Activated B cell treated with CpG ODN at 0.5 μM for 24 hours (primary cell): ENCODE measurements at regions not wholly inside any gene's neighbourhood (a gene's known extent, or its start where the extent isn't known, plus 50 kb on each side); places are given as distances from the start of the nearest gene placed in this dataset.
A peak's percentile ranks its signal among the peaks of the same experiment; 100 is the strongest.
"Not testable (repeated sequence)": the region's sequence is repeated elsewhere in the genome, so short reads cannot be mapped to it uniquely, and the experiment has no call there.

ENCODE experiments used
- ATAC-seq: fragments of 200-7000 bp; cut with Tn5 transposase; one replicate; pipeline ENCODE4 v1.10.0; 2021; ENCODE audit warnings: low read depth, mild to moderate bottlenecking, moderate library complexity
- CTCF ChIA-PET: fragments of 350-600 bp; sonication (Branson Sonifier 250); formaldehyde crosslinking; loops from one replicate; lab custom pipeline; 2021; ENCODE audit warnings: antibody characterized with exemption; lab: Charles Lee
- POLR2A ChIA-PET: fragments of 350-600 bp; sonication (Branson Sonifier 250); formaldehyde crosslinking; loops from one replicate; lab custom pipeline; 2021; ENCODE audit warnings: antibody characterized with exemption; lab: Charles Lee
- DNase-seq: peaks from one replicate; pipeline ENCODE4 v3.0.0; 2022
- H3K27ac Mint-ChIP-seq: one replicate; pipeline ENCODE4 v1.8.0; 2020; ENCODE audit warnings: mixed read lengths
- H3K27me3 Mint-ChIP-seq: one replicate; pipeline ENCODE4 v1.8.0; 2021; ENCODE audit warnings: mixed read lengths
- H3K36me3 Mint-ChIP-seq: one replicate; pipeline ENCODE4 v1.8.0; 2021; ENCODE audit warnings: low read depth, mixed read lengths
- H3K4me1 Mint-ChIP-seq: one replicate; pipeline ENCODE4 v1.8.0; 2021; ENCODE audit warnings: mixed read lengths
- H3K4me3 Mint-ChIP-seq: one replicate; pipeline ENCODE4 v1.8.0; 2020; ENCODE audit warnings: mild to moderate bottlenecking, mixed read lengths
- H3K9me3 Mint-ChIP-seq: one replicate; pipeline ENCODE4 v1.8.0; 2020; ENCODE audit warnings: mixed read lengths
- intact Hi-C: fragments of 100-400 bp; cut with micrococcal nuclease; formaldehyde crosslinking; loops from one replicate; pipeline ENCODE4 v1.15.1; 2024
- TF ChIP-seq, protein P1 (sequence below): fragments of 200-600 bp; IDR thresholded peaks from one replicate; pipeline ENCODE4 v1.8.0; 2022; ENCODE audit warnings: antibody characterized with exemption, mild to moderate bottlenecking

DNA sequence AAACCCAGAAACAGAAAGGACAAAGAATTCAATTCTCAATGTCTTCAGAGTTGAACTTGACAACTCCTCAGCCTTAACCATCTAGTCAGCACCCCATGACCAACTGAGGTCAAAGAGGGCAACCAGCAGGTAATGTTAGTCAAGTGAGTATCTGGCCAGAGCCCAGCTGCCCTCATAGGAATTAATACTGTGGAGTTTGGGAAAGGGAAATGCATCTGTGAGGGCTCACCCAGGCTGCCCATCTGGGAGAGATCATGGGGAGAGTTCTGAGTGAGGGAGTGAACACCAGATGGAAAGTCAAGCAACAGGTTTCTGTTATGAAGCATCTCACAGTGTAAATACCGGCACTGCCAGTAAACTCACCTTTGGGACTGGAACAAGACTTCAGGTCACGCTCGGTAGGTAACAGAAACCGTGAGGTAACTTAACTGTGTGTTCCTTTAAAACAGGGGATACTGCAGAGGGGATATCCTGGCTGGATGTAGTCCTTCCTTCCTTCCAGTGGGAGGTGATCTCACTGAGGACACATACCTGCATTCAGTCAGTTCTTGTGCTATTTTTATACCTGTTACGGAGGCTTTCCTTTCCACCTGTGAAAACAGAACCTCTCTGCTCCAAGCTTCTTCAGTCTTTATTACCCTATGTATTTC is 94.4 kb downstream of the DAD1 start:
- no peak for ATAC-seq
- ChIA-PET POLR2A (interaction anchor here (1.0 to 9.1 kb wide), 2 partner anchors 9 to 13 kb away, joined by 3 to 100 read pairs; no protein-coding TSS in a partner anchor), CTCF (interaction anchor here (1.5 to 5.9 kb wide), 2 partner anchors 20 to 75 kb away, joined by 3 to 29 read pairs; no protein-coding TSS in a partner anchor)
- TF ChIP-seq, protein P1, sequence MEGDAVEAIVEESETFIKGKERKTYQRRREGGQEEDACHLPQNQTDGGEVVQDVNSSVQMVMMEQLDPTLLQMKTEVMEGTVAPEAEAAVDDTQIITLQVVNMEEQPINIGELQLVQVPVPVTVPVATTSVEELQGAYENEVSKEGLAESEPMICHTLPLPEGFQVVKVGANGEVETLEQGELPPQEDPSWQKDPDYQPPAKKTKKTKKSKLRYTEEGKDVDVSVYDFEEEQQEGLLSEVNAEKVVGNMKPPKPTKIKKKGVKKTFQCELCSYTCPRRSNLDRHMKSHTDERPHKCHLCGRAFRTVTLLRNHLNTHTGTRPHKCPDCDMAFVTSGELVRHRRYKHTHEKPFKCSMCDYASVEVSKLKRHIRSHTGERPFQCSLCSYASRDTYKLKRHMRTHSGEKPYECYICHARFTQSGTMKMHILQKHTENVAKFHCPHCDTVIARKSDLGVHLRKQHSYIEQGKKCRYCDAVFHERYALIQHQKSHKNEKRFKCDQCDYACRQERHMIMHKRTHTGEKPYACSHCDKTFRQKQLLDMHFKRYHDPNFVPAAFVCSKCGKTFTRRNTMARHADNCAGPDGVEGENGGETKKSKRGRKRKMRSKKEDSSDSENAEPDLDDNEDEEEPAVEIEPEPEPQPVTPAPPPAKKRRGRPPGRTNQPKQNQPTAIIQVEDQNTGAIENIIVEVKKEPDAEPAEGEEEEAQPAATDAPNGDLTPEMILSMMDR, result no peak
- Mint-ChIP-seq H3K4me1 (peaks cover 88% of the 10 kb centered on the region), H3K36me3 (no peaks in the 10 kb centered on the region), H3K9me3 (no peaks in the 10 kb centered on the region), H3K27me3 (no peaks in the 10 kb centered on the region), H3K27ac (peak overlapping the region; percentile 88), H3K4me3 (no peak overlapping the region)
- DNase-seq, result no peak
- intact Hi-C loops, result loop anchor here (1.0 kb wide), 1 partner anchor 8 kb away; no protein-coding TSS in a partner anchor

DNA sequence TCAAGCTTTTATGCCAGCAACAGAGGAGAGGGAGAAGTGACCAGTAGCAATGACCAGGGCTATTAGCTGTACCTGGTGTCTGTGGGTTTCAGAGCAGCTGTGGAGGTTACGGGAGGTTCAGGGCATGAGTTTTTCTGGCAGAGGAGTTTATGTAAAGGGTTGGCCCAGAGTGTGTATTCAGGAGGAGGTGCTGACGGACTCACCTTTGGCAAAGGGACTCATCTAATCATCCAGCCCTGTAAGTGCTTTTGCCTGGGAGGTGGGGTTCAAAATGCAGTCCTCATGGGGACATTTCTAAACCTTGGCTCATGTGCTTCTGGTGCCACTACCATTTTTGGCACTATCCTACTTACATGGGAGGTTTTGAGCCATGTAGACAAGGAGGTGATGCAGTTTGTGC is 95.3 kb downstream of the DAD1 start:
- H3K36me3 Mint-ChIP-seq, result no peaks in the 10 kb centered on the region
- POLR2A ChIA-PET, result interaction anchor here (1.0 to 9.1 kb wide), 4 partner anchors 9 to 62 kb away, joined by 3 to 100 read pairs (median 46); no protein-coding TSS in a partner anchor
- DNase-seq (no peak), ATAC-seq (no peak)
- intact Hi-C loops, result loop anchor here (1.0 kb wide), 1 partner anchor 9 kb away; no protein-coding TSS in a partner anchor
- H3K27ac Mint-ChIP-seq, result peak overlapping the region; percentile 88
- CTCF ChIA-PET, result interaction anchor here (1.5 to 5.9 kb wide), 3 partner anchors 19 to 76 kb away, joined by 3 to 29 read pairs (median 12); no protein-coding TSS in a partner anchor
- no peaks in the 10 kb centered on the region for H3K9me3 Mint-ChIP-seq
- TF ChIP-seq, protein P1, result no peak
- H3K4me3 Mint-ChIP-seq, result no peak overlapping the region
- H3K27me3 Mint-ChIP-seq, result no peaks in the 10 kb centered on the region
- peaks cover 92% of the 10 kb centered on the region for H3K4me1 Mint-ChIP-seq

DNA sequence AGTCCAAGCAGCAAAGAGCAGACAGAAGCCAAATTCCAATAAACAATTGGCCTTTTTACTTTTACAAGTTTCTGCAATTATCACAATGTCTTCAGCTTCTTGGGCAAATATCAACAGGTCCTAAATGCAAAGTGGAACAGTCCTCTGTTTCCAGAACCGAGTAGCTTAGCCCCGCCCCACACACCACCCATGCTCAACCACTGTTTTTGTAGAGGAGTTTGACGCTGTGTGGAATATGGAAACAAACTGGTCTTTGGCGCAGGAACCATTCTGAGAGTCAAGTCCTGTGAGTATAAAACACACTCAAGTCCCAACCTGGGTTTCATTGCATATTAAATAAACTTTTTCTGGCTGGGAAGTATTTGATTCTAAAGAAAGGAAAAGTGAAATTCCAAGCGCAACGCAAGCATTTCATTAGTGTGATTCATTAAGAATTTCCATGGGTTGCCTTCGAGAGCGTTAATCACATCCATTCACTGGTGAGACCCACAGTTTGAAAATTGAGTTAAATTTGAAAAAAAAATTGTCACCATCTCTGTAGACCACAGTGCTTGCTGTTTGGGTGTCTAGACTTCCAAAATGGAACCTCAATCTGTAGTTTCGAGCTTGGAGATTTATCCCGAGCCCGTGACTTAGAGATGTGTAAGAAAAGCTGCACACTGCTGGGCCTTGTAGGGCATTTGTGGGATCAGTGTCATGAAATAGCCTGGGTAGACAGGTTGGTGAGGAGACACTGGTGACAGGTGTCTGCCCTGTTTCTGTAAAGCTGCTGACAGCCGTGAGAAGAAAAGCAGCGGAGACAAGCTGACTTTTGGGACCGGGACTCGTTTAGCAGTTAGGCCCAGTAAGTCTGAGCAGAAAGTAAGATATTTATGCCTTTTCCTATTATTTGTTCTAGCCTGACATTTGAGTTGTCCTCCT is 96.1 kb downstream of the DAD1 start:
- no peak for ATAC-seq
- H3K36me3 Mint-ChIP-seq, result no peaks in the 10 kb centered on the region
- H3K27ac Mint-ChIP-seq, result peak overlapping the region; percentile 88
- ChIA-PET POLR2A (interaction anchor here (0.6 to 9.1 kb wide), 8 partner anchors 14 to 63 kb away, joined by 3 to 100 read pairs (median 6); no protein-coding TSS in a partner anchor), CTCF (interaction anchor here (0.8 to 5.9 kb wide), 9 partner anchors 9 to 172 kb away, joined by 3 to 29 read pairs (median 3); no protein-coding TSS in a partner anchor)
- peaks cover 99% of the 10 kb centered on the region for H3K4me1 Mint-ChIP-seq
- TF ChIP-seq, protein P1, result no peak
- peak overlapping the region; percentile 42 for H3K4me3 Mint-ChIP-seq
- no peaks in the 10 kb centered on the region for H3K9me3 Mint-ChIP-seq
- intact Hi-C loops, result no loop called here
- no peaks in the 10 kb centered on the region for H3K27me3 Mint-ChIP-seq
- DNase-seq, result no peak

DNA sequence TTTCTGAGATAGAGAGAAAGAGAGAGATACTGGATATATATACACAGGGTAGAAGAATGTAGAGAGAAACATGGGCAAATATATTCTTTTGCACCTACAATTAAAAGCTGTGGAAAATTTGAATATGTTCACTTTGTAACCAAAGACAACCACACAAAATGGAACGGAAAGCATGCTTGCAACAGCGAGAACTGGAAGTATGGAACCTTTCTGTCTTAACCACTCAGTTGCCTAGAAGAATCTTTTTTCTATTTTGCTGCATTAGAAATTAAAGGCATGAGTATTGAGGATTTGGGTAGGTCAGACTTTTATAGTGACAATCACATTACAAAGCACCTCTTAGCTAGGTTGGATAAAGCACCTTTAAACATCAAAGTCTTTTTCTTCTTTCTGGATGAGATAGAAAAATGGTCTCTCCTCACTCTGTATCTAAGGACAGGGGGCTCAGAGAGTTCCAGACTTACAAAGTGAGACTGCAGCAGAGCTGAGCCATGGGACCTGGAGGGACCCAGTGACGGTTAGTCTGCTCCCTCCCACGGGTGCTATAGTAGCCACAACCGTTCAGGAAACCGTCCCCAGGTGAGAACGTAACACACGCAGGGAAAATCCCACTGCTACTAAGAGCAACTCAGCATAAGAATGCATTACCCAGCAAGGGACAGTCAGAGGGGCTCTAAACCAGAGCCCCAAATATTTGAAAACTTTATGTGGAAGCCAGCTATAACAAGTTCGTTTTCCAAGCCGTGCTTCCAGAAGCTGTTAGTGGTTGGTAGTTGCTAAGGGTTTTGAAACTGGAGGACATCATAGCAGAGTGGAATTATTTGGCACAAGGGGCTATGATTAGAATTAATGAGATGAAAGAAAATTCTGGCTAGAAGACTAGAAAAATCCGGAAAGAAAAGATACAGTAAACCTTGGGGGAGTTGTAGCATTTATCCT is 97.1 kb downstream of the DAD1 start:
- TF ChIP-seq, protein P1, result no peak
- Mint-ChIP-seq H3K9me3 (no peaks in the 10 kb centered on the region), H3K36me3 (no peaks in the 10 kb centered on the region), H3K4me3 (peak overlapping the region; percentile 42), H3K27me3 (no peaks in the 10 kb centered on the region), H3K27ac (peak overlapping the region; percentile 88), H3K4me1 (peaks cover 98% of the 10 kb centered on the region)
- ATAC-seq, result peak; percentile 37
- ChIA-PET CTCF (interaction anchor here (0.8 to 5.9 kb wide), 8 partner anchors 10 to 172 kb away, joined by 3 to 29 read pairs (median 4); no protein-coding TSS in a partner anchor), POLR2A (interaction anchor here (0.6 to 9.1 kb wide), 10 partner anchors 13 to 363 kb away, joined by 3 to 100 read pairs (median 5); no protein-coding TSS in a partner anchor)
- intact Hi-C loops, result loop anchor here (2.0 kb wide), 2 partner anchors 15 to 17 kb away; no protein-coding TSS in a partner anchor
- no peak for DNase-seq

DNA sequence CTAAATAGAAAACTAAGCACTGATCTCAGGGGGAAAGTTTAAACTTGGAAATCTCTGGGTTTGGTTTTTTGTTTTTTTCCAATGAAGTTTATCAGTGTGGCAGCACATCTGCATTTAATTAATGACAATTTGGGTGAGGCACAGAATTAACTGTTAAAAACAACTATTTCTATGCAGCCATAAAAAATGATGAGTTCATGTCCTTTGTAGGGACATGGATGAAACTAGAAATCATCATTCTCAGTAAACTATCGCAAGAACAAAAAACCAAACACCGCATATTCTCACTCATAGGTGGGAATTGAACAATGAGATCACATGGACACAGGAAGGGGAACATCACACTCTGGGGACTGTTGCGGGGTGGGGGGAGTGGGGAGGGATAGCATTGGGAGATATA is 98.0 kb downstream of the DAD1 start:
- H3K9me3 Mint-ChIP-seq, H3K27me3 Mint-ChIP-seq, H3K36me3 Mint-ChIP-seq, DNase-seq, ATAC-seq: not testable (repeated sequence)
- H3K4me1 Mint-ChIP-seq, result peaks cover 98% of the 10 kb centered on the region
- POLR2A ChIA-PET, result interaction anchor here (0.6 to 9.1 kb wide), 9 partner anchors 11 to 105 kb away, joined by 3 to 100 read pairs (median 9); no protein-coding TSS in a partner anchor
- peak overlapping the region; percentile 88 for H3K27ac Mint-ChIP-seq
- CTCF ChIA-PET, result interaction anchor here (0.9 to 5.9 kb wide), 2 partner anchors 14 to 79 kb away, joined by 3 to 29 read pairs; no protein-coding TSS in a partner anchor
- intact Hi-C loops, result loop anchor here (2.0 kb wide), 2 partner anchors 14 to 18 kb away; no protein-coding TSS in a partner anchor
- H3K4me3 Mint-ChIP-seq, result peak overlapping the region; percentile 66
